Mesenchymal stem cell (in vitro differentiated cells and primary cell): ENCODE measurements at regions not wholly inside any gene's neighbourhood (a gene's known extent, or its start where the extent isn't known, plus 50 kb on each side); places are given as distances from the start of the nearest gene placed in this dataset.

ENCODE experiments used
- DNase-seq: peaks from one replicate; pipeline ENCODE4 v3.0.0-alpha.2; 2013
- H2AFZ ChIP-seq: one replicate; pipeline ENCODE4 v1.6.1; 2013; ENCODE audit warnings: low read depth, mild to moderate bottlenecking, control low read depth, inconsistent platforms, low read length, moderate library complexity
- H2AK5ac ChIP-seq: 2 replicates; pipeline ENCODE4 v1.6.1; 2013; ENCODE audit warnings: low read length, moderate library complexity, mild to moderate bottlenecking, inconsistent platforms; ENCODE audit not compliant: severe bottlenecking
- H2BK120ac ChIP-seq: one replicate; pipeline ENCODE4 v1.6.1; 2013; ENCODE audit warnings: low read depth, mild to moderate bottlenecking, inconsistent platforms, low read length, moderate library complexity
- H2BK12ac ChIP-seq, 2 experiments: one replicate each; pipeline ENCODE4 v1.6.1; 2013; ENCODE audit warnings: inconsistent platforms in 2 of 2, low read length in 2 of 2, mild to moderate bottlenecking in 2 of 2, moderate library complexity in 2 of 2, control low read depth in 1 of 2
- H2BK15ac ChIP-seq: one replicate; pipeline ENCODE4 v1.6.1; 2013; ENCODE audit warnings: mild to moderate bottlenecking, low read depth, inconsistent platforms; ENCODE audit not compliant: poor library complexity, severe bottlenecking
- H2BK5ac ChIP-seq: 2 replicates; pipeline ENCODE4 v1.6.1; 2013; ENCODE audit warnings: low read depth, mild to moderate bottlenecking, low read length, control low read depth, inconsistent platforms; ENCODE audit not compliant: poor library complexity, severe bottlenecking
- H3K14ac ChIP-seq, 2 experiments: one replicate each; pipeline ENCODE4 v1.6.1; 2013; ENCODE audit warnings: inconsistent platforms in 2 of 2, low read length in 2 of 2, control low read depth in 1 of 2, mild to moderate bottlenecking in 1 of 2, moderate library complexity in 1 of 2
- H3K18ac ChIP-seq, 2 experiments: one replicate each; pipeline ENCODE4 v1.6.1; 2013; ENCODE audit warnings: inconsistent platforms in 2 of 2, low read length in 2 of 2, control low read depth in 1 of 2, low read depth in 1 of 2, mild to moderate bottlenecking in 1 of 2
- H3K23ac ChIP-seq, 2 experiments: one replicate each; pipeline ENCODE4 v1.6.1; 2013; ENCODE audit warnings: inconsistent platforms in 2 of 2, low read length in 2 of 2, mild to moderate bottlenecking in 2 of 2, moderate library complexity in 2 of 2, control low read depth in 1 of 2
- H3K27ac ChIP-seq: 2 replicates; pipeline ENCODE4 v1.5.1; 2013; ENCODE audit warnings: mild to moderate bottlenecking, moderate library complexity, low read length, control low read depth, inconsistent platforms; ENCODE audit not compliant: poor library complexity, severe bottlenecking
- H3K27me3 ChIP-seq, 2 experiments: 2 replicates each; pipeline versions ENCODE4 v1.6.1 to v1.7.0; 2013; ENCODE audit warnings: low read length in 2 of 2, mild to moderate bottlenecking in 2 of 2, moderate library complexity in 2 of 2, control low read depth in 1 of 2, inconsistent platforms in 1 of 2; ENCODE audit not compliant: control insufficient read depth in 1 of 2, insufficient read depth in 1 of 2
- H3K36me3 ChIP-seq, 2 experiments: 2 replicates each; pipeline versions ENCODE4 v1.6.1 to v1.7.0; 2013; ENCODE audit warnings: low read length in 2 of 2, control low read depth in 1 of 2, inconsistent platforms in 1 of 2, low read depth in 1 of 2, mild to moderate bottlenecking in 1 of 2; ENCODE audit not compliant: insufficient read depth in 2 of 2, control insufficient read depth in 1 of 2
- H3K4ac ChIP-seq, 2 experiments: one replicate each; pipeline ENCODE4 v1.6.1; 2013; ENCODE audit warnings: inconsistent platforms in 2 of 2, low read length in 2 of 2, mild to moderate bottlenecking in 2 of 2, moderate library complexity in 2 of 2, control low read depth in 1 of 2, low read depth in 1 of 2
- H3K4me1 ChIP-seq: 2 replicates; pipeline ENCODE4 v1.6.1; 2013; ENCODE audit warnings: low read depth, low read length, control low read depth; ENCODE audit not compliant: control insufficient read depth, insufficient read depth
- H3K4me2 ChIP-seq: 2 replicates; pipeline ENCODE4 v1.6.1; 2013; ENCODE audit warnings: low read length, mild to moderate bottlenecking, inconsistent platforms; ENCODE audit not compliant: poor library complexity, severe bottlenecking
- H3K4me3 ChIP-seq, 2 experiments: 2 replicates each; pipeline versions ENCODE4 v1.5.1 to v1.7.0; 2013; ENCODE audit warnings: low read length in 2 of 2, mild to moderate bottlenecking in 2 of 2, control low read depth in 1 of 2, low read depth in 1 of 2; ENCODE audit not compliant: insufficient read depth in 1 of 2
- H3K79me1 ChIP-seq: replicated peaks from 2 replicates; pipeline ENCODE4 v1.6.1; 2013; ENCODE audit warnings: mild to moderate bottlenecking, control low read depth, low read length, inconsistent platforms; ENCODE audit not compliant: poor library complexity, severe bottlenecking
- H3K9ac ChIP-seq: 2 replicates; pipeline ENCODE4 v1.7.0; 2013; ENCODE audit warnings: mild to moderate bottlenecking, low read length, moderate library complexity
- H3K9me3 ChIP-seq: 2 replicates; pipeline ENCODE4 v1.7.0; 2013; ENCODE audit warnings: mild to moderate bottlenecking, low read length; ENCODE audit not compliant: control insufficient read depth
- H4K8ac ChIP-seq: one replicate; pipeline ENCODE4 v1.6.1; 2013; ENCODE audit warnings: inconsistent platforms, mild to moderate bottlenecking, low read length, moderate library complexity
- H4K91ac ChIP-seq: one replicate; pipeline ENCODE4 v1.6.1; 2013; ENCODE audit warnings: mild to moderate bottlenecking, low read length, inconsistent platforms
- WGBS: methylation state at CpG from one replicate; pipeline ENCODE4 v1.1.7; 2013; ENCODE audit warnings: mixed read lengths; 5-methylcytosine and 5-hydroxymethylcytosine counted together

DNA sequence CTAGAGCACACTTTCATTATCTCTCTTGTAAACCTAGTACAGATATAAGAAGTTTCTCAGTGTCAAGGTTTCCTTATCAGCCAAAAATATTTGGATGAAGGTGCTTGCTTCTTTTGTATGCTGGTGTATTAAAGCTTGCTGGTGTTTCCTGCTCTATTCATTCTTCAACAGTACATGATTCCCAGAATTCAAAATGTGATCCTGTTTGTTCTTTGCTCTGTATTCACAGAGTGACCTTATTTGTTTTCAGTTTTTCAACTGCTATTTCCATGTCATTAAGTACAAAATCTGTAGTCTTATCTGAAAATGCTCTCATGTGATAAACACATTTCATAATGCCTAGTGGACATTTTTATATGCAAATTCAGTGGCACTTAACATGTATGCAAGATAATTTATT lies 1185.8 kb downstream of the SUCLG1 start:
- Histone ChIP-seq H2BK5ac (no peak overlapping the region), H2BK12ac (no peak overlapping the region), H3K36me3 (no peaks in the 10 kb centered on the region), H3K18ac (no peak overlapping the region), H3K14ac (no peak overlapping the region), H3K9ac (no peak overlapping the region), H3K4me1 (no peaks in the 10 kb centered on the region), H3K27me3 (no peaks in the 10 kb centered on the region), H2AFZ (no peak overlapping the region), H2BK120ac (no peak overlapping the region), H3K23ac (no peak overlapping the region), H3K4me3 (no peak overlapping the region), H2AK5ac (no peak overlapping the region), H3K4ac (no peak overlapping the region), H3K9me3 (peaks cover 2% of the 10 kb centered on the region), H3K79me1 (no peaks in the 10 kb centered on the region), H4K91ac (no peak overlapping the region), H3K27ac (no peak overlapping the region), H3K4me2 (no peak overlapping the region), H2BK15ac (no peak overlapping the region), H4K8ac (no peak overlapping the region)
- no peak for DNase-seq

DNA sequence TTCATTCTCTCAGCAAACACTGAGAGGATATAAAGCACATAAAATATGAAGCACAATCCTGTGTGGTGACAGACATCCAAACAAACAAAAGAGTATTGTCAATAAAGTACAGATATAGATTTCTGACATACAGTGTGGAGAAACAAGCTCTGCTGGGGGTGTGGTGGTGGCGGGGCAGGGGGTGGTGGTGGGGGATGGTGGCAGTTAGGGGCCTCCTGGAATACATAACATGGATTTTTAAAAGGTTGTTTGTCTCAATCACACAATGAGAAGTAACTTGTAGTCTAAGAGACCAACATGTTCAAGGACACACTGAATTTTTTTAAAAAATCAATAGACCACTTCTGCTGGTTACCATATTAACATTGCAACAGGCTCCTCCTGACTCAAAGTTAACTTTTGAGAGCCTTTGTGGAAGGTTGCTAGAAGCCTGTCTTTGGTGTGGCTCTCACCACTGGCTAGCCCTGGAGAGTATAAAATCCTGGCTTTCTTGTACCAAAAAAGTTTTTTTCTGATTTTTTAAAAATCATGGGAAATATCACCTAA lies 1197.4 kb downstream of the SUCLG1 start:
- H3K4ac ChIP-seq, result no peak overlapping the region
- no peak overlapping the region for H2AK5ac ChIP-seq
- H4K91ac ChIP-seq, result no peak overlapping the region
- H3K4me2 ChIP-seq, result no peak overlapping the region
- H2BK5ac ChIP-seq, result no peak overlapping the region
- H3K9me3 ChIP-seq, result no peaks in the 10 kb centered on the region
- DNase-seq, result no peak
- H2AFZ ChIP-seq, result no peak overlapping the region
- no peak overlapping the region for H3K4me3 ChIP-seq
- H3K79me1 ChIP-seq, result no peaks in the 10 kb centered on the region
- H3K27me3 ChIP-seq, result no peaks in the 10 kb centered on the region
- H3K23ac ChIP-seq, result no peak overlapping the region
- no peak overlapping the region for H2BK120ac ChIP-seq
- no peak overlapping the region for H3K14ac ChIP-seq
- 44% methylated on average over 1 of the region's 1 CpG for WGBS
- H3K4me1 ChIP-seq, result no peaks in the 10 kb centered on the region
- H3K27ac ChIP-seq, result no peak overlapping the region
- no peak overlapping the region for H3K18ac ChIP-seq
- H4K8ac ChIP-seq, result no peak overlapping the region
- H2BK15ac ChIP-seq, result no peak overlapping the region
- no peak overlapping the region for H2BK12ac ChIP-seq
- H3K9ac ChIP-seq, result no peak overlapping the region
- no peaks in the 10 kb centered on the region for H3K36me3 ChIP-seq

DNA sequence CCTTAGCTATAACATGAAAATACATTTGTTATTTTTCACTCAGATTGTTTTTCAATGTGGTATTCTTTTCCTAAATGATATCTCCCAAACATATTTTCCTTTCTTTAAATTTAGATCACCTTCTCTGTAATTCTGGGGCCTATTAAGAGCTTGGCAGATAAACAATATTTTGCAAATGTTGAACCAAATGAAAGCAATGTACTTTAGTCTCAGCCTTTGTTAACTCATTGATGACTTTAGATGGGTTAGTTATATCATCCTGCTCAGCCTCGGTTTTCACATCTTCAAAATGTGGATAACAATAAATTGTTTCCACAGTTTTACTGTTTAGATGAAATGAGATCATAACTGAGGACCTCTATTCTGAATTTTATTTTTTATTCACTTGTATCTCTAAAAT lies 1205.2 kb downstream of the SUCLG1 start:
- no peaks in the 10 kb centered on the region for H3K9me3 ChIP-seq
- H3K27me3 ChIP-seq, result no peaks in the 10 kb centered on the region
- WGBS, result no CpG with 5 or more reads among the region's 1 CpG
- no peak overlapping the region for H2AK5ac ChIP-seq
- H3K36me3 ChIP-seq, result no peaks in the 10 kb centered on the region
- no peak overlapping the region for H4K91ac ChIP-seq
- H3K4ac ChIP-seq, result no peak overlapping the region
- H3K4me2 ChIP-seq, result no peak overlapping the region
- no peak overlapping the region for H3K27ac ChIP-seq
- no peak overlapping the region for H2BK120ac ChIP-seq
- no peak overlapping the region for H4K8ac ChIP-seq
- no peak overlapping the region for H2AFZ ChIP-seq
- no peak overlapping the region for H2BK15ac ChIP-seq
- H3K9ac ChIP-seq, result no peak overlapping the region
- H3K23ac ChIP-seq, result no peak overlapping the region
- H2BK5ac ChIP-seq, result no peak overlapping the region
- no peak overlapping the region for H3K4me3 ChIP-seq
- H2BK12ac ChIP-seq, result no peak overlapping the region
- no peak for DNase-seq
- no peak overlapping the region for H3K18ac ChIP-seq
- H3K14ac ChIP-seq, result no peak overlapping the region
- no peaks in the 10 kb centered on the region for H3K4me1 ChIP-seq
- H3K79me1 ChIP-seq, result no peaks in the 10 kb centered on the region

GRCh38 chr2:83251321-83251872 lies 1207.7 kb downstream of the SUCLG1 start:
- 60% methylated on average over 1 of the region's 3 CpGs for WGBS
- Histone ChIP-seq H3K23ac (no peak overlapping the region), H2BK120ac (no peak overlapping the region), H3K18ac (no peak overlapping the region), H2BK12ac (no peak overlapping the region), H3K4me2 (no peak overlapping the region), H2AFZ (no peak overlapping the region), H3K79me1 (no peaks in the 10 kb centered on the region), H3K14ac (no peak overlapping the region), H3K27ac (no peak overlapping the region), H4K8ac (no peak overlapping the region), H2BK15ac (no peak overlapping the region), H3K27me3 (no peaks in the 10 kb centered on the region), H3K4me1 (no peaks in the 10 kb centered on the region), H3K9me3 (no peaks in the 10 kb centered on the region), H3K36me3 (no peaks in the 10 kb centered on the region), H2AK5ac (no peak overlapping the region), H3K9ac (no peak overlapping the region), H3K4ac (no peak overlapping the region), H2BK5ac (no peak overlapping the region), H4K91ac (no peak overlapping the region), H3K4me3 (no peak overlapping the region)
- no peak for DNase-seq
